ENCODE measurements at regions not wholly inside any gene's neighbourhood (a gene's known extent, or its start where the extent isn't known, plus 50 kb on each side); places are given as distances from the start of the nearest gene placed in this dataset.

GRCh38 chr13:67303661-67304333, 73.7 kb upstream of the PCDH9 start:
- no peak for DNase-seq (ENCODE audit: low read depth)
- TF ChIP-seq, protein P1, sequence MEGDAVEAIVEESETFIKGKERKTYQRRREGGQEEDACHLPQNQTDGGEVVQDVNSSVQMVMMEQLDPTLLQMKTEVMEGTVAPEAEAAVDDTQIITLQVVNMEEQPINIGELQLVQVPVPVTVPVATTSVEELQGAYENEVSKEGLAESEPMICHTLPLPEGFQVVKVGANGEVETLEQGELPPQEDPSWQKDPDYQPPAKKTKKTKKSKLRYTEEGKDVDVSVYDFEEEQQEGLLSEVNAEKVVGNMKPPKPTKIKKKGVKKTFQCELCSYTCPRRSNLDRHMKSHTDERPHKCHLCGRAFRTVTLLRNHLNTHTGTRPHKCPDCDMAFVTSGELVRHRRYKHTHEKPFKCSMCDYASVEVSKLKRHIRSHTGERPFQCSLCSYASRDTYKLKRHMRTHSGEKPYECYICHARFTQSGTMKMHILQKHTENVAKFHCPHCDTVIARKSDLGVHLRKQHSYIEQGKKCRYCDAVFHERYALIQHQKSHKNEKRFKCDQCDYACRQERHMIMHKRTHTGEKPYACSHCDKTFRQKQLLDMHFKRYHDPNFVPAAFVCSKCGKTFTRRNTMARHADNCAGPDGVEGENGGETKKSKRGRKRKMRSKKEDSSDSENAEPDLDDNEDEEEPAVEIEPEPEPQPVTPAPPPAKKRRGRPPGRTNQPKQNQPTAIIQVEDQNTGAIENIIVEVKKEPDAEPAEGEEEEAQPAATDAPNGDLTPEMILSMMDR (IDR thresholded peaks at IDR 0.05; ENCODE audit: low read depth, low read length, missing control alignments) = no peak
- no peak overlapping the region for H3K4me3 ChIP-seq (ENCODE audit: low read depth, low read length)

DNA sequence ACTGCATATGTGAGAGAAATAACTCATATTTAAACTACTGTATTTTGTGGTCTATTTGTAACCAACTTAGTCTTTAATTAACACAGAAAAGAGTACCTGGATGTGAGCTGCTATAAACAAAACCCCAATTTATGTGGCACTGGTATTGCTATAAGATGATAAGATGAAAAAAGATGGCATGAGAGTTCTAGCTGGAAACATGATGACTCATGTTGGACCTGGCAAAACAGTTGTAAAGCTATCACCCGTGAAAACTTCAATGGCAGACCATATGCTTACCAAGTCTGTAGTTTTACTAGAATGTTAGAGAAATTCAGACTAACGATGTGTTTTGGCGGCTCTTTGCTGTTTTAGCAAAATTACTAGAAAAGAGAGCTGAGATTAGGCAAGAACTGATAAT, 69.6 kb upstream of the PCDH9 start:
- H3K4me3 ChIP-seq (ENCODE audit: low read depth, low read length) = no peak overlapping the region
- TF ChIP-seq, protein P1 (IDR thresholded peaks at IDR 0.05; ENCODE audit: low read depth, low read length, missing control alignments) = no peak
- no peak for DNase-seq (ENCODE audit: low read depth)

GRCh38 chr13:67299072-67299635, 69.0 kb upstream of the PCDH9 start:
- DNase-seq (ENCODE audit: low read depth) = no peak
- TF ChIP-seq, protein P1 (IDR thresholded peaks at IDR 0.05; ENCODE audit: low read depth, low read length, missing control alignments) = no peak
- H3K4me3 ChIP-seq (ENCODE audit: low read depth, low read length) = no peak overlapping the region

GRCh38 chr13:67298297-67298696, 68.2 kb upstream of the PCDH9 start:
- TF ChIP-seq, protein P1 (IDR thresholded peaks at IDR 0.05; ENCODE audit: low read depth, low read length, missing control alignments) = no peak
- H3K4me3 ChIP-seq (ENCODE audit: low read depth, low read length) = no peak overlapping the region
- DNase-seq (ENCODE audit: low read depth) = no peak

DNA sequence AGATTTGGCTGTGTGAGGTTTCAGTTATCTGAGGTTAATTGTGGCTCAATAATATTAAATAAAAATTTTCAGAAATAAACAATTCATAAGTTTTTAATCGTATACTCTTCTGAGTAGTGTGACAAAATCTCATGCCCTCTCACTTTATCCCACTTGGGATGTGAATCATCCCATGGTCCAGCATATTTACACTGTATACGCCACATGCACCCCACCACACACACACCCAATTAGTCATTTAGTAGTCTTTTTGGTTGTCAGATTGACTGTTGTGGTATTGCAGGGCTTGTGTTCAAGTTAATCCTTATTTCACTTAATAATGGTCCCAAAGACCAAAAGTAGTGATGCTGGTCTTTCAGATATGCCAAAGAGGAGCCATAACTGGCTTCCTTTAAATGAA, 66.4 kb upstream of the PCDH9 start:
- TF ChIP-seq, protein P1 (IDR thresholded peaks at IDR 0.05; ENCODE audit: low read depth, low read length, missing control alignments) = no peak
- DNase-seq (ENCODE audit: low read depth) = no peak
- no peak overlapping the region for H3K4me3 ChIP-seq (ENCODE audit: low read depth, low read length)

GRCh38 chr13:67292886-67293285, 62.8 kb upstream of the PCDH9 start:
- DNase-seq (ENCODE audit: low read depth) = no peak
- no peak overlapping the region for H3K4me3 ChIP-seq (ENCODE audit: low read depth, low read length)
- TF ChIP-seq, protein P1 (IDR thresholded peaks at IDR 0.05; ENCODE audit: low read depth, low read length, missing control alignments) = no peak

GRCh38 chr13:67285611-67286010, 55.5 kb upstream of the PCDH9 start:
- DNase-seq (ENCODE audit: low read depth) = no peak
- no peak overlapping the region for H3K4me3 ChIP-seq (ENCODE audit: low read depth, low read length)
- TF ChIP-seq, protein P1 (IDR thresholded peaks at IDR 0.05; ENCODE audit: low read depth, low read length, missing control alignments) = no peak

Measured in GM12864 (cell line).